ENCODE measurements at regions not wholly inside any gene's neighbourhood (a gene's known extent, or its start where the extent isn't known, plus 50 kb on each side); places are given as distances from the start of the nearest gene placed in this dataset.
"Not testable (repeated sequence)": the region's sequence is repeated elsewhere in the genome, so short reads cannot be mapped to it uniquely, and the experiment has no call there.

GRCh38 chr1:245102149-245102548 lies 52.6 kb upstream of the KIF26B start:
- H3K4me1 ChIP-seq (ENCODE audit: control insufficient read depth, insufficient read depth, low read length); H3K9me3 ChIP-seq (ENCODE audit: control insufficient read depth, insufficient read depth, low read depth, low read length); CTCF ChIA-PET; DNase-seq (ENCODE audit: low read depth, low spot score); BruUV-seq (replicated peaks); ATAC-seq; H3K27me3 ChIP-seq (ENCODE audit: control insufficient read depth, insufficient read depth, low read length); H3K27ac ChIP-seq (ENCODE audit: low read length); H3K4me3 ChIP-seq (ENCODE audit: low read depth in 2 of 2, low read length in 2 of 2); in situ Hi-C loops (cut with HindIII; ENCODE audit: low pct_unique_long_range_greater_than_20kb, low sequenced_read_pairs); intact Hi-C loops (cut with micrococcal nuclease; ENCODE audit: unreplicated experiment); POLR2A ChIA-PET; H3K36me3 ChIP-seq (ENCODE audit: control insufficient read depth, insufficient read depth, low read length): not testable (repeated sequence)

GRCh38 chr1:245099401-245099800 lies 55.4 kb upstream of the KIF26B start:
- intact Hi-C loops (cut with micrococcal nuclease; ENCODE audit: unreplicated experiment), result no loop called here
- Histone ChIP-seq H3K36me3 (ENCODE audit: control insufficient read depth, insufficient read depth, low read length) (no peaks in the 10 kb centered on the region), H3K4me3 (ENCODE audit: low read depth in 2 of 2, low read length in 2 of 2) (no peak overlapping the region), H3K4me1 (ENCODE audit: control insufficient read depth, insufficient read depth, low read length) (no peaks in the 10 kb centered on the region), H3K27ac (ENCODE audit: low read length) (no peak overlapping the region), H3K9me3 (ENCODE audit: control insufficient read depth, insufficient read depth, low read depth, low read length) (no peaks in the 10 kb centered on the region), H3K27me3 (ENCODE audit: control insufficient read depth, insufficient read depth, low read length) (no peaks in the 10 kb centered on the region)
- in situ Hi-C loops (cut with HindIII; ENCODE audit: low pct_unique_long_range_greater_than_20kb, low sequenced_read_pairs), result no loop called here
- no TSS peak for BruUV-seq (replicated peaks)
- peak; percentile 26; the same call in 1 of the 2 replicates for ATAC-seq
- POLR2A ChIA-PET, result no interaction called here
- TF ChIP-seq TCF7L2 (IDR thresholded peaks at IDR 0.05; ENCODE audit: low read depth, low read length) (no peak), POLR2AphosphoS5 (IDR thresholded peaks at IDR 0.05; ENCODE audit: low read depth, low read length) (no peak), REST (IDR thresholded peaks at IDR 0.05; ENCODE audit: insufficient read depth in 1 of 2, low read depth in 2 of 2, low read length in 1 of 2) (no peak), SIN3A (IDR thresholded peaks at IDR 0.05; ENCODE audit: borderline replicate concordance, insufficient read depth, low read depth, low read length) (no peak)
- TF ChIP-seq, protein P1, sequence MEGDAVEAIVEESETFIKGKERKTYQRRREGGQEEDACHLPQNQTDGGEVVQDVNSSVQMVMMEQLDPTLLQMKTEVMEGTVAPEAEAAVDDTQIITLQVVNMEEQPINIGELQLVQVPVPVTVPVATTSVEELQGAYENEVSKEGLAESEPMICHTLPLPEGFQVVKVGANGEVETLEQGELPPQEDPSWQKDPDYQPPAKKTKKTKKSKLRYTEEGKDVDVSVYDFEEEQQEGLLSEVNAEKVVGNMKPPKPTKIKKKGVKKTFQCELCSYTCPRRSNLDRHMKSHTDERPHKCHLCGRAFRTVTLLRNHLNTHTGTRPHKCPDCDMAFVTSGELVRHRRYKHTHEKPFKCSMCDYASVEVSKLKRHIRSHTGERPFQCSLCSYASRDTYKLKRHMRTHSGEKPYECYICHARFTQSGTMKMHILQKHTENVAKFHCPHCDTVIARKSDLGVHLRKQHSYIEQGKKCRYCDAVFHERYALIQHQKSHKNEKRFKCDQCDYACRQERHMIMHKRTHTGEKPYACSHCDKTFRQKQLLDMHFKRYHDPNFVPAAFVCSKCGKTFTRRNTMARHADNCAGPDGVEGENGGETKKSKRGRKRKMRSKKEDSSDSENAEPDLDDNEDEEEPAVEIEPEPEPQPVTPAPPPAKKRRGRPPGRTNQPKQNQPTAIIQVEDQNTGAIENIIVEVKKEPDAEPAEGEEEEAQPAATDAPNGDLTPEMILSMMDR (IDR thresholded peaks at IDR 0.05), result no peak
- no peak for DNase-seq (ENCODE audit: low read depth, low spot score)
- CTCF ChIA-PET, result interaction anchor here (0.7 kb wide), 1 partner anchor 298 kb away, joined by 5 read pairs; no protein-coding TSS in a partner anchor

DNA sequence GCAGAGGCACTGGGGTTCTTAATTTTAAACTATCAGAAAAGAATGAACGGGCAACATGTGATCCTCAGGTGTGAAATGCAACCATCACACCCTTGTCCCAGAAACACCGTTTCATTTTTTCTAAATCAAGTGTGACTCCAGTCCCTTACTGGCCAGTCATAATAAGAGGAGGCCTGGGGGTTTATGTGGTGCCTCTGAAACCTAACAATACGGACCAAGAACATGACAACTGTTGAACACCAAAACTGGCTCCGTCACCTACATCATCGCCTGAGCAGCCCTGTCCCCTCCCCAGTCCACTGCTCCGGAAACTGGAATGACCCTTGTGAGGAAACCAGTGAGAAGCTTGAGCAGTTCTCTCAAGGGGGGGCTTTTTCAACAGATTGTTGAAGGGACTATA lies 55.9 kb upstream of the KIF26B start:
- in situ Hi-C loops (cut with HindIII; ENCODE audit: low pct_unique_long_range_greater_than_20kb, low sequenced_read_pairs), result no loop called here

More for the DNA sequence above, 55.9 kb upstream of the KIF26B start:
- intact Hi-C loops (cut with micrococcal nuclease; ENCODE audit: unreplicated experiment), result no loop called here
- H3K4me1 ChIP-seq (ENCODE audit: control insufficient read depth, insufficient read depth, low read length), result no peaks in the 10 kb centered on the region
- H3K27ac ChIP-seq (ENCODE audit: low read length), result no peak overlapping the region
- no peak for TF ChIP-seq SIN3A (IDR thresholded peaks at IDR 0.05; ENCODE audit: borderline replicate concordance, insufficient read depth, low read depth, low read length)
- TF ChIP-seq TCF7L2 (IDR thresholded peaks at IDR 0.05; ENCODE audit: low read depth, low read length), result no peak
- TF ChIP-seq POLR2AphosphoS5 (IDR thresholded peaks at IDR 0.05; ENCODE audit: low read depth, low read length), result no peak
- TF ChIP-seq, protein P1 (IDR thresholded peaks at IDR 0.05), result no peak
- no peak for TF ChIP-seq REST (IDR thresholded peaks at IDR 0.05; ENCODE audit: insufficient read depth in 1 of 2, low read depth in 2 of 2, low read length in 1 of 2)
- no peaks in the 10 kb centered on the region for H3K36me3 ChIP-seq (ENCODE audit: control insufficient read depth, insufficient read depth, low read length)
- ATAC-seq (no peak), DNase-seq (ENCODE audit: low read depth, low spot score) (no peak)
- no TSS peak for BruUV-seq (replicated peaks)
- H3K4me3 ChIP-seq (ENCODE audit: low read depth in 2 of 2, low read length in 2 of 2), result no peak overlapping the region
- H3K27me3 ChIP-seq (ENCODE audit: control insufficient read depth, insufficient read depth, low read length), result no peaks in the 10 kb centered on the region
- CTCF ChIA-PET, result interaction anchor here (0.7 kb wide), 1 partner anchor 298 kb away, joined by 5 read pairs; no protein-coding TSS in a partner anchor
- no peaks in the 10 kb centered on the region for H3K9me3 ChIP-seq (ENCODE audit: control insufficient read depth, insufficient read depth, low read depth, low read length)
- POLR2A ChIA-PET, result no interaction called here
